ENCODE measurements at regions not wholly inside any gene's neighbourhood (a gene's known extent, or its start where the extent isn't known, plus 50 kb on each side); places are given as distances from the start of the nearest gene placed in this dataset.

GRCh38 chr7:36040679-36041078 lies 112.4 kb upstream of the EEPD1 start:
- no peaks in the 10 kb centered on the region for H3K27me3 ChIP-seq (replicated peaks)
- DNase-seq = peak; percentile 63
- no peak overlapping the region for H3K4me3 ChIP-seq (ENCODE audit: low read depth, low read length)
- no peaks in the 10 kb centered on the region for H3K36me3 ChIP-seq (replicated peaks)
- TF ChIP-seq CTCF (IDR thresholded peaks at IDR 0.05; ENCODE audit: low read depth, low read length, missing control alignments) = no peak
- in situ Hi-C loops (cut with HindIII; ENCODE audit: low pct_ligation_motif_present, low sequenced_read_pairs) = no loop called here
- H3K27ac ChIP-seq = no peak overlapping the region

- Histone ChIP-seq H3K4me3 (ENCODE audit: low read depth, low read length) (no peak overlapping the region), H3K27me3 (replicated peaks) (no peaks in the 10 kb centered on the region), H3K27ac (no peak overlapping the region), H3K36me3 (replicated peaks) (no peaks in the 10 kb centered on the region)
- no peak for TF ChIP-seq CTCF (IDR thresholded peaks at IDR 0.05; ENCODE audit: low read depth, low read length, missing control alignments)
- no peak for DNase-seq
- in situ Hi-C loops (cut with HindIII; ENCODE audit: low pct_ligation_motif_present, low sequenced_read_pairs) = no loop called here
Observed at GRCh38 chr7:36044101-36044892, 108.8 kb upstream of the EEPD1 start.

- no peak overlapping the region for H3K27ac ChIP-seq
- in situ Hi-C loops (cut with HindIII; ENCODE audit: low pct_ligation_motif_present, low sequenced_read_pairs) = no loop called here
- no peak overlapping the region for H3K4me3 ChIP-seq (ENCODE audit: low read depth, low read length)
- TF ChIP-seq CTCF (IDR thresholded peaks at IDR 0.05; ENCODE audit: low read depth, low read length, missing control alignments) = no peak
- no peaks in the 10 kb centered on the region for H3K27me3 ChIP-seq (replicated peaks)
- no peak for DNase-seq
- H3K36me3 ChIP-seq (replicated peaks) = no peaks in the 10 kb centered on the region
Observed at GRCh38 chr7:36045326-36045725, 107.7 kb upstream of the EEPD1 start.

GRCh38 chr7:36045830-36046341 lies 107.2 kb upstream of the EEPD1 start:
- no peak overlapping the region for H3K4me3 ChIP-seq (ENCODE audit: low read depth, low read length)
- TF ChIP-seq CTCF (IDR thresholded peaks at IDR 0.05; ENCODE audit: low read depth, low read length, missing control alignments) = no peak
- in situ Hi-C loops (cut with HindIII; ENCODE audit: low pct_ligation_motif_present, low sequenced_read_pairs) = no loop called here
- DNase-seq = no peak
- no peak overlapping the region for H3K27ac ChIP-seq
- H3K36me3 ChIP-seq (replicated peaks) = no peaks in the 10 kb centered on the region
- no peaks in the 10 kb centered on the region for H3K27me3 ChIP-seq (replicated peaks)

GRCh38 chr7:36047091-36047658 lies 105.9 kb upstream of the EEPD1 start:
- no peak overlapping the region for H3K27ac ChIP-seq
- H3K36me3 ChIP-seq (replicated peaks) = no peaks in the 10 kb centered on the region
- in situ Hi-C loops (cut with HindIII; ENCODE audit: low pct_ligation_motif_present, low sequenced_read_pairs) = no loop called here
- DNase-seq = no peak
- TF ChIP-seq CTCF (IDR thresholded peaks at IDR 0.05; ENCODE audit: low read depth, low read length, missing control alignments) = peak; percentile 52
- H3K27me3 ChIP-seq (replicated peaks) = no peaks in the 10 kb centered on the region
- no peak overlapping the region for H3K4me3 ChIP-seq (ENCODE audit: low read depth, low read length)

Measured in brain microvascular endothelial cell (primary cell).